ENCODE measurements at regions not wholly inside any gene's neighbourhood (a gene's known extent, or its start where the extent isn't known, plus 50 kb on each side); places are given as distances from the start of the nearest gene placed in this dataset.

DNA sequence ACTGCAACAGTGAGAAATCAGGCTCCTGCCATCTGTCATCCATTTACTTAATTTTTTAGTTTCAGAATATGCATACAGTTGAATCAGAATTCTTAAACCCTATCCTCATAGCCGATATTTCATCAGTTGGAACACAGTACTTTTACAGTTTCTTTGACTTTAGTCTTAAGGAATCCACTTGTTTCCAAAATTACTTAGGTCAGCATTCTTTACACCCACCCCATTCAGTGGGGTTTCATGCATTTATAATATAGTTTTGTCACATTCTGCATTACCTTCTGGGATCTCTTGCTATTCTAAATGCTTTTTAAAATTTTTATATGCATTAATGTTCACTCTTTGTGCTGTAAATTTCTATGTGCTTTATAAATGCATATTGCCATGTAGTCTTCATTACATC is 400.4 kb upstream of the LRRTM4 start:
- TF ChIP-seq ARNTL (CRISPR knock-in tag; IDR thresholded peaks at IDR 0.05; ENCODE audit: borderline replicate concordance, low read depth) (no peak), GLIS3 (CRISPR knock-in tag; IDR thresholded peaks at IDR 0.05) (no peak), RARB (CRISPR knock-in tag; IDR thresholded peaks at IDR 0.05) (no peak), CSDC2 (CRISPR knock-in tag; IDR thresholded peaks at IDR 0.05) (no peak), ZFP3 (CRISPR knock-in tag; IDR thresholded peaks at IDR 0.05) (no peak), ZFP30 (CRISPR knock-in tag; IDR thresholded peaks at IDR 0.05) (no peak), OSR1 (CRISPR knock-in tag; IDR thresholded peaks at IDR 0.05) (no peak), TCF4 (CRISPR knock-in tag; IDR thresholded peaks at IDR 0.05; ENCODE audit: borderline replicate concordance) (no peak)
- TF ChIP-seq, protein P1, sequence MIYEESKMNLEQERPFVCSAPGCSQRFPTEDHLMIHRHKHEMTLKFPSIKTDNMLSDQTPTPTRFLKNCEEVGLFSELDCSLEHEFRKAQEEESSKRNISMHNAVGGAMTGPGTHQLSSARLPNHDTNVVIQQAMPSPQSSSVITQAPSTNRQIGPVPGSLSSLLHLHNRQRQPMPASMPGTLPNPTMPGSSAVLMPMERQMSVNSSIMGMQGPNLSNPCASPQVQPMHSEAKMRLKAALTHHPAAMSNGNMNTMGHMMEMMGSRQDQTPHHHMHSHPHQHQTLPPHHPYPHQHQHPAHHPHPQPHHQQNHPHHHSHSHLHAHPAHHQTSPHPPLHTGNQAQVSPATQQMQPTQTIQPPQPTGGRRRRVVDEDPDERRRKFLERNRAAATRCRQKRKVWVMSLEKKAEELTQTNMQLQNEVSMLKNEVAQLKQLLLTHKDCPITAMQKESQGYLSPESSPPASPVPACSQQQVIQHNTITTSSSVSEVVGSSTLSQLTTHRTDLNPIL (CRISPR knock-in tag; IDR thresholded peaks at IDR 0.05; ENCODE audit: low read depth), result no peak
- TF ChIP-seq, protein P2, sequence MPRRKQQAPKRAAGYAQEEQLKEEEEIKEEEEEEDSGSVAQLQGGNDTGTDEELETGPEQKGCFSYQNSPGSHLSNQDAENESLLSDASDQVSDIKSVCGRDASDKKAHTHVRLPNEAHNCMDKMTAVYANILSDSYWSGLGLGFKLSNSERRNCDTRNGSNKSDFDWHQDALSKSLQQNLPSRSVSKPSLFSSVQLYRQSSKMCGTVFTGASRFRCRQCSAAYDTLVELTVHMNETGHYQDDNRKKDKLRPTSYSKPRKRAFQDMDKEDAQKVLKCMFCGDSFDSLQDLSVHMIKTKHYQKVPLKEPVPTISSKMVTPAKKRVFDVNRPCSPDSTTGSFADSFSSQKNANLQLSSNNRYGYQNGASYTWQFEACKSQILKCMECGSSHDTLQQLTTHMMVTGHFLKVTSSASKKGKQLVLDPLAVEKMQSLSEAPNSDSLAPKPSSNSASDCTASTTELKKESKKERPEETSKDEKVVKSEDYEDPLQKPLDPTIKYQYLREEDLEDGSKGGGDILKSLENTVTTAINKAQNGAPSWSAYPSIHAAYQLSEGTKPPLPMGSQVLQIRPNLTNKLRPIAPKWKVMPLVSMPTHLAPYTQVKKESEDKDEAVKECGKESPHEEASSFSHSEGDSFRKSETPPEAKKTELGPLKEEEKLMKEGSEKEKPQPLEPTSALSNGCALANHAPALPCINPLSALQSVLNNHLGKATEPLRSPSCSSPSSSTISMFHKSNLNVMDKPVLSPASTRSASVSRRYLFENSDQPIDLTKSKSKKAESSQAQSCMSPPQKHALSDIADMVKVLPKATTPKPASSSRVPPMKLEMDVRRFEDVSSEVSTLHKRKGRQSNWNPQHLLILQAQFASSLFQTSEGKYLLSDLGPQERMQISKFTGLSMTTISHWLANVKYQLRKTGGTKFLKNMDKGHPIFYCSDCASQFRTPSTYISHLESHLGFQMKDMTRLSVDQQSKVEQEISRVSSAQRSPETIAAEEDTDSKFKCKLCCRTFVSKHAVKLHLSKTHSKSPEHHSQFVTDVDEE (CRISPR knock-in tag; IDR thresholded peaks at IDR 0.05), result no peak
- TF ChIP-seq, protein P3, sequence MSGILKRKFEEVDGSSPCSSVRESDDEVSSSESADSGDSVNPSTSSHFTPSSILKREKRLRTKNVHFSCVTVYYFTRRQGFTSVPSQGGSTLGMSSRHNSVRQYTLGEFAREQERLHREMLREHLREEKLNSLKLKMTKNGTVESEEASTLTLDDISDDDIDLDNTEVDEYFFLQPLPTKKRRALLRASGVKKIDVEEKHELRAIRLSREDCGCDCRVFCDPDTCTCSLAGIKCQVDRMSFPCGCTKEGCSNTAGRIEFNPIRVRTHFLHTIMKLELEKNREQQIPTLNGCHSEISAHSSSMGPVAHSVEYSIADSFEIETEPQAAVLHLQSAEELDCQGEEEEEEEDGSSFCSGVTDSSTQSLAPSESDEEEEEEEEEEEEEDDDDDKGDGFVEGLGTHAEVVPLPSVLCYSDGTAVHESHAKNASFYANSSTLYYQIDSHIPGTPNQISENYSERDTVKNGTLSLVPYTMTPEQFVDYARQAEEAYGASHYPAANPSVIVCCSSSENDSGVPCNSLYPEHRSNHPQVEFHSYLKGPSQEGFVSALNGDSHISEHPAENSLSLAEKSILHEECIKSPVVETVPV (CRISPR knock-in tag; IDR thresholded peaks at IDR 0.05), result no peak
- TF ChIP-seq, protein P4, sequence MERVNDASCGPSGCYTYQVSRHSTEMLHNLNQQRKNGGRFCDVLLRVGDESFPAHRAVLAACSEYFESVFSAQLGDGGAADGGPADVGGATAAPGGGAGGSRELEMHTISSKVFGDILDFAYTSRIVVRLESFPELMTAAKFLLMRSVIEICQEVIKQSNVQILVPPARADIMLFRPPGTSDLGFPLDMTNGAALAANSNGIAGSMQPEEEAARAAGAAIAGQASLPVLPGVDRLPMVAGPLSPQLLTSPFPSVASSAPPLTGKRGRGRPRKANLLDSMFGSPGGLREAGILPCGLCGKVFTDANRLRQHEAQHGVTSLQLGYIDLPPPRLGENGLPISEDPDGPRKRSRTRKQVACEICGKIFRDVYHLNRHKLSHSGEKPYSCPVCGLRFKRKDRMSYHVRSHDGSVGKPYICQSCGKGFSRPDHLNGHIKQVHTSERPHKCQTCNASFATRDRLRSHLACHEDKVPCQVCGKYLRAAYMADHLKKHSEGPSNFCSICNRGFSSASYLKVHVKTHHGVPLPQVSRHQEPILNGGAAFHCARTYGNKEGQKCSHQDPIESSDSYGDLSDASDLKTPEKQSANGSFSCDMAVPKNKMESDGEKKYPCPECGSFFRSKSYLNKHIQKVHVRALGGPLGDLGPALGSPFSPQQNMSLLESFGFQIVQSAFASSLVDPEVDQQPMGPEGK (CRISPR knock-in tag; IDR thresholded peaks at IDR 0.05; ENCODE audit: borderline replicate concordance), result no peak

Measured in SK-N-SH treated with all-trans-retinoic acid at 6 μM for 48 hours (cell line).